ENCODE measurements at regions not wholly inside any gene's neighbourhood (a gene's known extent, or its start where the extent isn't known, plus 50 kb on each side); places are given as distances from the start of the nearest gene placed in this dataset.

- no peak overlapping the region for H3K9ac ChIP-seq (ENCODE audit: low read length)
- no peaks in the 10 kb centered on the region for H3K9me2 ChIP-seq (replicated peaks; ENCODE audit: insufficient read depth, low read length)
- no peaks in the 10 kb centered on the region for H3K27me3 ChIP-seq (ENCODE audit: low read length)
- H3K9me3 ChIP-seq (ENCODE audit: low read length) = no peaks in the 10 kb centered on the region
- no peaks in the 10 kb centered on the region for H3K36me3 ChIP-seq (ENCODE audit: insufficient read depth, low read length)
- DNase-seq = no peak
- H3K4me1 ChIP-seq (ENCODE audit: low read length) = no peaks in the 10 kb centered on the region
- no peak overlapping the region for H2AFZ ChIP-seq (ENCODE audit: low read length)
- H4K20me1 ChIP-seq (ENCODE audit: insufficient read depth, low read depth, low read length) = no peaks in the 10 kb centered on the region
- no peak overlapping the region for H3K27ac ChIP-seq (ENCODE audit: low read length)
- H3K79me2 ChIP-seq (ENCODE audit: low read length) = no peaks in the 10 kb centered on the region
- no peak overlapping the region for H3K4me2 ChIP-seq (ENCODE audit: low read depth, low read length, poor library complexity, severe bottlenecking)
- no peak overlapping the region for H3K4me3 ChIP-seq (ENCODE audit: low read length)
These were observed 118.7 kb downstream of the NUP35 start for GRCh38 chr2:183242937-183243336.

GRCh38 chr2:183243758-183244157 lies 119.5 kb downstream of the NUP35 start:
- H3K27me3 ChIP-seq (ENCODE audit: low read length) = no peaks in the 10 kb centered on the region
- no peak overlapping the region for H3K27ac ChIP-seq (ENCODE audit: low read length)
- no peaks in the 10 kb centered on the region for H3K36me3 ChIP-seq (ENCODE audit: insufficient read depth, low read length)
- no peaks in the 10 kb centered on the region for H3K79me2 ChIP-seq (ENCODE audit: low read length)
- no peak for DNase-seq
- H3K4me1 ChIP-seq (ENCODE audit: low read length) = no peaks in the 10 kb centered on the region
- H2AFZ ChIP-seq (ENCODE audit: low read length) = no peak overlapping the region
- H3K4me2 ChIP-seq (ENCODE audit: low read depth, low read length, poor library complexity, severe bottlenecking) = no peak overlapping the region
- no peak overlapping the region for H3K9ac ChIP-seq (ENCODE audit: low read length)
- H3K4me3 ChIP-seq (ENCODE audit: low read length) = no peak overlapping the region
- H3K9me3 ChIP-seq (ENCODE audit: low read length) = no peaks in the 10 kb centered on the region
- no peaks in the 10 kb centered on the region for H3K9me2 ChIP-seq (replicated peaks; ENCODE audit: insufficient read depth, low read length)
- no peaks in the 10 kb centered on the region for H4K20me1 ChIP-seq (ENCODE audit: insufficient read depth, low read depth, low read length)

GRCh38 chr2:183244300-183244844 lies 120.1 kb downstream of the NUP35 start:
- H3K36me3 ChIP-seq (ENCODE audit: insufficient read depth, low read length) = no peaks in the 10 kb centered on the region
- no peak overlapping the region for H3K9ac ChIP-seq (ENCODE audit: low read length)
- H3K9me3 ChIP-seq (ENCODE audit: low read length) = no peaks in the 10 kb centered on the region
- no peak for DNase-seq
- H3K27me3 ChIP-seq (ENCODE audit: low read length) = no peaks in the 10 kb centered on the region
- no peak overlapping the region for H2AFZ ChIP-seq (ENCODE audit: low read length)
- H3K4me1 ChIP-seq (ENCODE audit: low read length) = no peaks in the 10 kb centered on the region
- no peak overlapping the region for H3K4me3 ChIP-seq (ENCODE audit: low read length)
- no peaks in the 10 kb centered on the region for H3K9me2 ChIP-seq (replicated peaks; ENCODE audit: insufficient read depth, low read length)
- H3K27ac ChIP-seq (ENCODE audit: low read length) = no peak overlapping the region
- H4K20me1 ChIP-seq (ENCODE audit: insufficient read depth, low read depth, low read length) = no peaks in the 10 kb centered on the region
- no peak overlapping the region for H3K4me2 ChIP-seq (ENCODE audit: low read depth, low read length, poor library complexity, severe bottlenecking)
- H3K79me2 ChIP-seq (ENCODE audit: low read length) = no peaks in the 10 kb centered on the region

GRCh38 chr2:183248866-183249567 lies 124.8 kb downstream of the NUP35 start:
- no peak overlapping the region for H2AFZ ChIP-seq (ENCODE audit: low read length)
- no peaks in the 10 kb centered on the region for H3K9me2 ChIP-seq (replicated peaks; ENCODE audit: insufficient read depth, low read length)
- no peak overlapping the region for H3K27ac ChIP-seq (ENCODE audit: low read length)
- H3K9ac ChIP-seq (ENCODE audit: low read length) = no peak overlapping the region
- H3K36me3 ChIP-seq (ENCODE audit: insufficient read depth, low read length) = no peaks in the 10 kb centered on the region
- peak; percentile 60 for DNase-seq
- H3K4me2 ChIP-seq (ENCODE audit: low read depth, low read length, poor library complexity, severe bottlenecking) = no peak overlapping the region
- no peak overlapping the region for H3K4me3 ChIP-seq (ENCODE audit: low read length)
- H3K4me1 ChIP-seq (ENCODE audit: low read length) = no peaks in the 10 kb centered on the region
- no peaks in the 10 kb centered on the region for H4K20me1 ChIP-seq (ENCODE audit: insufficient read depth, low read depth, low read length)
- H3K79me2 ChIP-seq (ENCODE audit: low read length) = no peaks in the 10 kb centered on the region
- no peaks in the 10 kb centered on the region for H3K9me3 ChIP-seq (ENCODE audit: low read length)
- no peaks in the 10 kb centered on the region for H3K27me3 ChIP-seq (ENCODE audit: low read length)

GRCh38 chr2:183250061-183250460 lies 125.8 kb downstream of the NUP35 start:
- Histone ChIP-seq H3K27me3 (ENCODE audit: low read length) (no peaks in the 10 kb centered on the region), H3K9ac (ENCODE audit: low read length) (no peak overlapping the region), H3K9me3 (ENCODE audit: low read length) (no peaks in the 10 kb centered on the region), H3K36me3 (ENCODE audit: insufficient read depth, low read length) (no peaks in the 10 kb centered on the region), H3K27ac (ENCODE audit: low read length) (no peak overlapping the region), H3K4me2 (ENCODE audit: low read depth, low read length, poor library complexity, severe bottlenecking) (no peak overlapping the region), H3K4me3 (ENCODE audit: low read length) (no peak overlapping the region), H3K4me1 (ENCODE audit: low read length) (no peaks in the 10 kb centered on the region), H4K20me1 (ENCODE audit: insufficient read depth, low read depth, low read length) (no peaks in the 10 kb centered on the region), H3K79me2 (ENCODE audit: low read length) (no peaks in the 10 kb centered on the region), H2AFZ (ENCODE audit: low read length) (no peak overlapping the region), H3K9me2 (replicated peaks; ENCODE audit: insufficient read depth, low read length) (no peaks in the 10 kb centered on the region)
- no peak for DNase-seq

GRCh38 chr2:183250472-183250871 lies 126.2 kb downstream of the NUP35 start:
- Histone ChIP-seq H3K79me2 (ENCODE audit: low read length) (no peaks in the 10 kb centered on the region), H3K4me2 (ENCODE audit: low read depth, low read length, poor library complexity, severe bottlenecking) (no peak overlapping the region), H3K27me3 (ENCODE audit: low read length) (no peaks in the 10 kb centered on the region), H3K36me3 (ENCODE audit: insufficient read depth, low read length) (no peaks in the 10 kb centered on the region), H3K4me3 (ENCODE audit: low read length) (no peak overlapping the region), H3K9me2 (replicated peaks; ENCODE audit: insufficient read depth, low read length) (no peaks in the 10 kb centered on the region), H3K9me3 (ENCODE audit: low read length) (no peaks in the 10 kb centered on the region), H3K9ac (ENCODE audit: low read length) (no peak overlapping the region), H3K4me1 (ENCODE audit: low read length) (no peaks in the 10 kb centered on the region), H3K27ac (ENCODE audit: low read length) (no peak overlapping the region), H4K20me1 (ENCODE audit: insufficient read depth, low read depth, low read length) (no peaks in the 10 kb centered on the region), H2AFZ (ENCODE audit: low read length) (no peak overlapping the region)
- DNase-seq = no peak

- Histone ChIP-seq H3K27ac (ENCODE audit: low read length) (no peak overlapping the region), H3K9ac (ENCODE audit: low read length) (no peak overlapping the region), H3K4me1 (ENCODE audit: low read length) (no peaks in the 10 kb centered on the region), H2AFZ (ENCODE audit: low read length) (no peak overlapping the region), H3K27me3 (ENCODE audit: low read length) (no peaks in the 10 kb centered on the region), H3K9me2 (replicated peaks; ENCODE audit: insufficient read depth, low read length) (no peaks in the 10 kb centered on the region), H3K9me3 (ENCODE audit: low read length) (no peaks in the 10 kb centered on the region), H3K79me2 (ENCODE audit: low read length) (no peaks in the 10 kb centered on the region), H3K4me3 (ENCODE audit: low read length) (no peak overlapping the region), H3K4me2 (ENCODE audit: low read depth, low read length, poor library complexity, severe bottlenecking) (no peak overlapping the region), H4K20me1 (ENCODE audit: insufficient read depth, low read depth, low read length) (no peaks in the 10 kb centered on the region), H3K36me3 (ENCODE audit: insufficient read depth, low read length) (no peaks in the 10 kb centered on the region)
- no peak for DNase-seq
These were observed 129.3 kb downstream of the NUP35 start for GRCh38 chr2:183253441-183254130.

GRCh38 chr2:183255411-183255810 lies 131.2 kb downstream of the NUP35 start:
- no peaks in the 10 kb centered on the region for H4K20me1 ChIP-seq (ENCODE audit: insufficient read depth, low read depth, low read length)
- no peaks in the 10 kb centered on the region for H3K9me2 ChIP-seq (replicated peaks; ENCODE audit: insufficient read depth, low read length)
- no peaks in the 10 kb centered on the region for H3K9me3 ChIP-seq (ENCODE audit: low read length)
- DNase-seq = no peak
- no peaks in the 10 kb centered on the region for H3K4me1 ChIP-seq (ENCODE audit: low read length)
- H3K4me3 ChIP-seq (ENCODE audit: low read length) = no peak overlapping the region
- no peak overlapping the region for H3K9ac ChIP-seq (ENCODE audit: low read length)
- no peak overlapping the region for H3K27ac ChIP-seq (ENCODE audit: low read length)
- no peaks in the 10 kb centered on the region for H3K79me2 ChIP-seq (ENCODE audit: low read length)
- H3K27me3 ChIP-seq (ENCODE audit: low read length) = no peaks in the 10 kb centered on the region
- H3K36me3 ChIP-seq (ENCODE audit: insufficient read depth, low read length) = no peaks in the 10 kb centered on the region
- no peak overlapping the region for H3K4me2 ChIP-seq (ENCODE audit: low read depth, low read length, poor library complexity, severe bottlenecking)
- H2AFZ ChIP-seq (ENCODE audit: low read length) = no peak overlapping the region
